NCI-H460 (cell line): ENCODE measurements at regions not wholly inside any gene's neighbourhood (a gene's known extent, or its start where the extent isn't known, plus 50 kb on each side); places are given as distances from the start of the nearest gene placed in this dataset.

Experiments
- DNase-seq: peaks from one replicate; pipeline ENCODE4 v3.0.0-alpha.2; 2016; ENCODE audit warnings: low read depth; ENCODE audit errors: extremely low read depth

DNA sequence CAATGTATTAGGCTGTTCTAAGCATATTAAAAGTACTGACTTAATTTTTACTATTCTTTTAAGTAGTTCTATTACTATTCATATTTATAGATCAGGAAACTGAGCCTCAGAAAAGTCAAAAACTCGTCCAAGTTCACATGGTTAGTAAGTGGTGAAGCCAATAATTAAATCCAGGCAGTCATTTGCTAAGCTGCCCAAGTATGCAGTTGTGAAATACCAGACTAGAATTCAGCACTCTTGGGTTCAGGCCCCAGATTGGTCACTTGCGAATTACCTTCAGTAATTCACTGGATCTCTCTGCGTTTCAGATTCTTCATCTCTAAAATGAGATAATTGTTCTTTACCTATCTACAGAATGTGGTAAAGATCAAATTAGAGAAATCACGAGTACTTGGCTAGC lies 161.9 kb upstream of the CADPS start:
- DNase-seq, result no peak

DNA sequence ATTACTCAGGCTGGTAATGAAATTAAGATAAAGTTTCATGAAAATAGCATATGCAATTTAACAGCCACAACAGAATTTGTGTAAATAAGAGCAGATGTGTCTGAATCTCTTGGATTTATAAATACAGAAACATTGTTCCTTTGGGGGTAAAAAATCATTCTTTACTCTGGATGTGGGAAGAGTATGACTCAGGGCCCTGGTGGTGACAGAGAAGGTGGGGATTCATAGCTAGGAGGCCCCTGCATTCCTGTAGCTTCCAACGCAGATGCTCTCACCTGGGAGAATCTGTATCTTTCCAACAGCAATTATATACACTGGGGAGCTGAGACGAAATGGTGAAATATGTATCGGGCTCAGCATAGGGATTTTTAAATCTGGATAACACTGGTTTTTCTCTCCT lies 167.6 kb upstream of the CADPS start:
- DNase-seq, result no peak

DNA sequence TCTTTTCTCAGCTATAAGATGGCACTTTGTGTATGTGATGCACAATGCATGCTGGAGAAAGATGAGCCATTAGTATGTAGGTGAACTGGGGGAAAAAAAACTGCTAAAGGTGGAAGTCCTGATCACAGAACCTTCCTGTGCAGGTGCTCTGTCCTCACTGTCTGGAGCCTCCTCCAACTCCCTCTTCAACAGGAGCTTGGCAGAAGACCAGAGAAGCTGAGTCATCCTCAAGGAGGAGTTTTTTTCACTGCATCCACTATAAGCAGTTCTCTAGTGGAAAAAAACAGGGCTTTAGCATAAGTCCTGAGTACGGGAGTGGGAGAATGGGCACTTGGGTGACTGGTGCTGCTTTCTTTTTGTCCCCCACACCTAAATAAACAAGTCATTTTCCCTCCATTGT lies 168.4 kb upstream of the CADPS start:
- no peak for DNase-seq

DNA sequence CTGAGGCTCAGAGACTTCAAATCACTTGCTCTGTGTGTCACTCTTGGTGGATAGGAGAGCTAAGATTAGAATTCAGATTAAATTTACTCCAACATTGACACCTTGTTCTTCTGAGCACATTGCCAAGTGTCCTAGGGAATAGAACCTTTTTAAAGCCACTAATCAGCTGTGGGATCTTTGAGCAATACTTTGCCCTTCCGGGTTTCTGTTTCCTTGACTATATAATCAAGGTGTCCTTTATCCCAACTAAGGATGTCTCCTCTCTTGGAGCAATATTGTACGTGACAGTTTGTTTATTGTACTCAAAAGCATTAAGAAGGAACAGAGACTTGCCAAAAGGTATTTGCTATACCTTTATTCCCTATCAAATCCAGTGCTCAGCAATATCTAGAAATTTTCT lies 170.9 kb upstream of the CADPS start:
- no peak for DNase-seq

DNA sequence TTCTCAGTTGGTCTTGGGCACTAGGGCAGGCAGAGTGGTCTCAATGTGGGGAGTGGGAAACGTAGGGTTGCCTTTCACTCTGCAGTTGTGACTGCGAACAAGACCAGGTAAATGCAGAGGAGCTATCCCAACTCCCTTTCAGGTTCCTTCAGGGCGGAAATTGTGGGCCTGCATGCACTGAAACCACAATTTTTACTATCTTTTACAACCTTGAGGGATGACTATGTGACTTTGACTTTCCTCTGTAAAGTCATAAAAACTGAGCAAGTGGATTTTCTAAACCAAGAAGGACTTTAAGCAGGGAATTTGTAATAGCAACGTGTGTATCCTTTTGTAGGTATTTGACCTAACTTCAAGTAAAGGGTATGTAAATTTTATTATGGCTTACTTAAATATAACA lies 171.4 kb upstream of the CADPS start:
- no peak for DNase-seq

DNA sequence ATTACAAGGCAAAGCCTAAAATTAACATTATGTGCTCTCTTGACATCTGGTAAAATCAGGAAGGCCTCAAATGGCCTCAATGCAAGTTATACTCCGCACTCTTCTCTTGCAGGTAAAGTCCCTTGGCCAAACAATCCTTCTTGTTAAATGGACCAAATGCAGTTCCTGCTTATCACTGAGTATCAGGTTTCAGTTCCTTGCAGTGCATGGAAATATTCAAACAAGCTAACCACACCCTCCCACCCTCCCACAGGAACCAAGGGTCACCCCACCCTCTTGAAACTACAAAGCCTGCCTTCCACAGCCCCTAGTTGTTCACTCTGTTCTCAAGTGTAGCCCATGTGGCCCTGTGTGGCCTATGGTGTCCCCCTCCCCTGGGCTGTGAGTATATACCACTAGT lies 171.9 kb upstream of the CADPS start:
- DNase-seq, result no peak

DNA sequence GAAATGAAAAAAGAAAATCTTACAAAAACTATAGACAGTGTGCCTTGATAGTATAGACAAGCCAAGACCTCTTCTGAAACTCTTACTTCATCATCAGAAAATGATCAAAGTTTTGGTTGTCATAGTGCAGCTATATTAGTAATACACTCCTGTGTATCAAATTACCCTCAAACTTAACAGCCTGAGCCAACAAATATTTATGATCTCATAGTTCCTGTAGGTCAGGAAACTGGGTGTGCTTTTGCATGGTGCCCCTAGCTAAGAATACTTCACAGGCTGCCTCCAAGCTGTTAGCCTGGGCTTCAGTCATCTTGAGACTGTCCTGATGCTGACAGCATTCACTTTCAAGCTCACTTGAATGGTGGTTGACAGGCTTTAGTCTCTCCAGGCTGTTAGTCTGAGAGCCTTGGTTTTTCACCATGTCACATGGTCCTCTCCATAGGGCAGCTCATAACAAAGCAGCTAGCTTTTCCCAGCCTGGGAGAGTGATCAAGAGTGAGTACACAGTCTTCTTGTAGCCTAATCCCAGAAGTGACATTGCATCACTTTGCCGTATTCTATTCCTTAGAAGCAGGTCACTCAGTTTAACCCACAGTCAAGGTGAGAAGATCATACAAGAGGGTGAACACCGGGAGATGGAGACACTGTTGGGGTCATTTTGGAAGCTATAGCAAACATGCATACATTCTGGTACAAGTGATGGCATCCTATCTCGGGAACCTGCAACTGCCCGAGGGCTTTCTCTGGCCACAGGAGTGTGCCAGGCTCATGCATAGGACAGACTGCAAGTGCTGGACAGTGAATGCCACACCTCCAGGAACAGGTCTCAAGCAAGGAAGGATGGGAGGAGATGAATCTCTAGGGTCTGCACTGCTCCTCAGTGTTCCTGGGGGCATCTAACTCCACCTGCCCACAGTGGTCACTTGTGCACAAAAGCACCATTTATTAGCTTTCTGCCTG lies 173.4 kb upstream of the CADPS start:
- no peak for DNase-seq

DNA sequence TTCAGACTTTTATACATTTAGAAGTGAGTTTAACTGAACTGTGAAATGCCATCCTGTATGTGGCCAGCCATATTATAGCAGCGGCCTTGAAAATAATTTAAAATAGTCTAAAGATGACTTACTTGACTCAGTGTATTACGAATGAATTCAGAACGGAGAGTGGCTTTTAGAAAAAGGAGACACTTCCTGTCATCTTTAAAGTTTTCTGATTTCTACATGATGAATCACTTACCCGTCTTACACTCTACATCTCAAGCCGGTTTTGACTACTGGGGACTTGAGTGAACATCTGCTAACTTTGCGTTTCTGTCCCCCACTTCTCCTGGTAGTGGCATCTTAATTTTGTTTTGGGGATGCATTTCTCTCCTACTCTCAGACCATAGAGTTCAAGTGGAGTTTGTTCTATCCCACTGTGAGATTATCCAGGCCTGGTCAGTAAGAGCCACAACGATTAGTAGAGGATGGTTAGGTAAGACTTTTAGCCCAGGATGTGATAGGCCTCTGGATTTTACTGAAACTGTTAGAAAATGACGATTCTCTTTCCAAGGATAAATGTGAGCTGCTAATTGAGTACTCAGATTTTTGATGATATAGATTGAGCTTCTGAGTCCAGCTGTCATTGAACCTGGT lies 175.4 kb upstream of the CADPS start:
- no peak for DNase-seq

DNA sequence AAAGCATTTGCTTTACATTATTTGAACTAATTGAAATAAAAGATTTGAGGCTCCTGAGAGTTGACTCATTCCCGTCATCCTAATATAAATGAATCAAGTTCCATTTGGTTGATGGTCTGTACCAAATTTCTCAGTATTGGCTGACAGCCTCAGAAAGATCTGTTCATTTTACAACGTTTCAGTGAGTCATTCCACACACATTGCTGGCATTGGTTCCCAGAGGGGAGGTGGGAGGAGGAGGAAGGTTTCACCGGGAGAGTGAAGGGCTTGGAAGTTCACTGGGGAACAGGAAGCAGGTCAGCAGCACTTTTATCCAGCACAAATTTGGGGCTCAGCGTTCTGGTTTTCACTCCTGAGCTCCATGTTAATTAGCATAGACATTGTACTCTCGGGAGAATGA lies 176.7 kb upstream of the CADPS start:
- DNase-seq, result no peak

DNA sequence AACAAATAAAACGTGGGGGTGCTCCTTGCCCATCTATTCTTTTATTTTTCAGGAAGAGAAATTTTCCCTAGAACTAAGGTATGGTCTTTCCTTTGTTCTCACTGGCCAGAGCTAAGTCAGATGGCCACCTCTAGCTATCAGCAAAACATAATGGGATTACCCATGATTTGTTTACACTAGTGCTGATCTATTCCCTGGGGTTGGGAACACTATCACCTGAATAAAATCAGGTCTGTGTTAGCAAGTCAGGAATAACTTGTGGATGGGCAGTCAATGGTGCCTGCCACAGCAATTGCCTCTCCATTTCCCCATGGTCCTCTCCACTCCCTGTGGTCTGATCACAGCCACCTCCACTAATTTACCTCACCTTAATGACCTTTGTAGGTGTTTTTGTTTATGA lies 181.7 kb upstream of the CADPS start:
- DNase-seq, result no peak

DNA sequence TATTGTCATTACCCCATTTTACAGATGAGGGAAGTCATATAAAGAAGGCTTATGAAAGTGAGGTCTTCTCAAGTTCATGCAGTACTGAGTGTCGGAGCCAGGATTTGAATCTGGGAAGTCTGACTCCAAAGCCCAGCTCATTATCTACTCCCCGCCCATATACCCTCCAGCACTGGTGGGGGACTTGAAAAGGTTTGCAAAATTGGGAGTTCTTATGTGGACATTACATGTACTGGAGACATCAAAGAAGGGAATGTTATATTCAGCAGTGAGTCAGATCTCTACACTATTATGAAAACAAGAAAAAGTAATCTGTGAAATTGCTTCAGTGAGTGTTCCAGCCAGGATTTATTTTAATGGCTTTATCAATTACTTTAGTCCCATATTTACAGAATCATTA lies 185.2 kb upstream of the CADPS start:
- DNase-seq, result no peak

DNA sequence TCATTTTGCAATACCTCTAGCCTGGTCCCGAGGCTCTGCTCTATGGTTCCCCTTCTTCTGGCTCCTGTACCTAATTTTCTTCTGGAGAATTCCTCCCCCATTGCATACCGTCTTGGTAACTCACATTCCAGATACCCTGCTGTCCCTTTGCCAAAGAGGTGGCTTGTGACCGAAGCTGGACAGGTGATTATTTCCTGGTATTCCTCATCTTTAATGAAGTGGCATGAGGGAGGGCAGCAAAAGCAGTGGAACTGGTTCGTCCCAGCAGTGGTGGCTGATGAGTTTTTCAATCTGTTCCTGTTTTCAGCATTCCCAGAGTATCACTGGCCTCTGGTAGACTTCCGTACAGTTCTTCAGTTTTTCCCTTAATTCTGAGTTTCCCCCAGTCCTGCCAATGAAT lies 186.2 kb upstream of the CADPS start:
- DNase-seq, result no peak

DNA sequence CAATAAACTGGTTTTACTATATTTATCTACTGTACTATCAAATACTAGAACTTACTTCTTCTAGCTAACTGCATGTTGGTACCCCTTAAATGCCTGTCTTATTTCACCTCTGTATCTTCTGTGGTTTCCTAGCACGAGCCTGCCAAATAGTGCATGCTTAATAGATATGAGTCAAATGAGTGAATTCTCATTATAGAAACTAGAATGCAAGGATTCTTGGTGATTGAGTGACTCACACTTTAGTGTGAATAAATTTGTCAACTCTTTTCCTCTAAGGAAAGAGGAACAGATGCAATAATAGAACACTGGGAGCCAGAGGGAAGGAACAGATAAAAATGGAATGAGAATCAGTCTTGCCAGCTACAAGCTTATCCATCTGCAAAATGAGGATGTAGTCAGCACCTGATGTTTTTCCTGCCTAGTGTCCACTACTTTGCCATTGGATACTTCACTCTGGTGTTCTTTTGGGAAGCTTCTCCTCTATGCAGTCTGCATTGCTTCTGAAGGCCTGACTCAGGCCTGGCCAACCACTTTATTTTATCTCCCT lies 189.1 kb upstream of the CADPS start:
- no peak for DNase-seq

DNA sequence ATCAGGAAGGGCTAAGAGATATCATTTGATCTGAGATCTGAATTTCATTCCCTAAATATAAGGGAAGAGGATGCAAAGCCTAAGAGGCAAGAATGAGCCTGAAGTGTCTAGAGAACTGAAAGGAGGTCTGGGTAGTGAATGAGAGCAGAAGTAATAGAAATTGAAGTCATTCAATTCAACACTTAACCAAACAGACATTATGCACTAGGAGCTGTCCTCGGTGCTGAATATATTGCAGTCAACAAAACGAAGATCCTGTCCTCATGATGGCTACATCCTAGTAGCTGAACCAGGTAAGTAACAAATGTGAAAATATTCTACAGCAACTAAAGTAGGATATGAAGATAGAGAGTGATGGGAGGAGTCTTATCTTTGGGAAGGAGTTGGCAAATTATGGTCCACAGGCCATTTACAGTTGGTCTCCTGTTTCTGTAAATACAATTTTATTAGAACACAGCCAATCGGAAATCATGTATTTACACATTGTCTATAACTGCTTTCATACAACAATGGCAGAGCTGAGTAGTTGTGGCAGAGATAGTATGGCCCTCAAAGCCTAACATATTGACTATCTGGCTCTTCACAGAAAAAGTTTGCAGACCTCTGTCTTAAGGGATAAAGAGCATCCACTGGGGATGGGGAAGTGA lies 192.9 kb upstream of the CADPS start:
- peak; percentile 19 for DNase-seq

DNA sequence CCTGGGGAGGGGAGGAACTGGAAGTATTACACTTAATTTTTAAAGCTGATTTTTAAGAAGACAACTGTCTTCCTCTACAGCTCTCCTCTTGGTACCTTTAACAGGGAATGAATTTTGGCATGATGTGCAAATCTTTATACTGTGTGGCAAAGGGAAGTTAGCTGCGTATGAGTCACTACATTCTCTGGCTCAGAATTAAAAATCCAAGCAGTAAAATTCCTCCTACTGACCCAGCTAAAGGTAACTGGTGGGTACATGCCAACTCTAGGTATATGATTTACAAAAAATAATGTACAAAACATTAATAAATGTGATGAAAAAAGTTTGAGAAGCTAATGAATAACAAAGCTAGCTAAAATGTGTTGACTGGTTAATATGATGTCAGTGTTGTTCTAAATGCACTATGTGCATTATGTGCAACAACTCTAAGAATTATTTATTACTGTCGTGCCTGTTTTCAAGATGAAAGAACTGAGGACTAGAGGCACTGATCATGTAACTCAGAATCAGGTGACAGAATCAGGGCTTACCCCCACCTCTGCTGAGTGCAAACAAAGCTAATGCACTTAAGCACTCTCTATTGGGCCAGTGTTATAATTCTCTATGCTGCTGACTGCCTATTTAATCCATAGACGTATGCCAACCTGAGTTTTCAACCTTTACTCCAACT lies 194.7 kb upstream of the CADPS start:
- no peak for DNase-seq

DNA sequence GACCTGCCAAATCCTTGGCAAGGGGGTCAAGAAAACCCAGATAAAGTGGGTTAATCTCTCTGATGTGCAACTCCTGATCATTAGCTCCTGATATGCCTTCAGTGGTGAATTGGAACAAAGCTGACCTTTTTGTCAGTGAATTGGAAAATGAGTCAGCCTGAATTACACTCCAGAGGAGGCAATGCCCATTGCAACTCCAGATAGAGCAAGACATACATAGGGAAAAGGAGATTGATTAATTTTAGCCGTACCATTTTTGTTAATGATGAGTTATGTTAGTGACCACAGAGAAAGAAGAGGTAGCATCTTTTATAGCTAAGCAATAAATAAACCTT lies 195.2 kb upstream of the CADPS start:
- no peak for DNase-seq

DNA sequence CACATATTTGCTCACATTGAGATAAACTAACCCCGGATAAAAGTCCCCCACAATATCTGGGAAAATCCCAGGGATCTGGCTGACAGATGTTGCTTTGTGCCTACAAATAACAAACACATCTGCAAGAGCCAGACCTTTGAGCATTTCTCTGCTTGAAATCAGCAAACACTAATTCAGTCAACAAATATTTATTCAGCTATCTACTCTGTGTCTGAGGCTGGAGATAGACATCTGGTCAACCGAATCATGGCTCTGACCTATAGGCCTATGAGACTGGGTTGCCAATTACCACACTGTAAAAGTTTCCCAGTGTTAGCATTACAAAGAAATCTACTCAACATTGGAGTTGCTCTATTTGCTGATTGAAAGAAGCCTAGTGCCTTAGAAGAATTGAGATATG lies 201.1 kb upstream of the CADPS start:
- no peak for DNase-seq

DNA sequence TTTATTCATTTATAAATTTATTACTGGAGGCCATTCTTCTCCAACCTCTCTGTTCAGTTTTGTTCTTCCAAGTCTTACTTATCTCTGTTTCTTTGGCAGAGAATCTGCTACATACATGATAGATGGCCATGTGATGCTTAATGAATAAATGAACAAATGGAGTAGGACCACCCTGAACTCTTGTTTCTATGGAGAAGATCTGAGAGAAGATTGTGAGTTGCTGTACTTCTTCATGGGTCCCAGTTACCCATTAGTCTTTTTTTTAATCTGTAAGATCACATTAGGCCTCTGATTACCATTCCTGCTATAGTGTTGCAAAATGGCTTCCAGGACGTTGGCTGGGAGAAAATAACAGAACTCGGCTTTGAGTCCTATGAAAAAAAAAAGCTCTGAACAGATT lies 191.9 kb upstream of the SYNPR start:
- no peak for DNase-seq

DNA sequence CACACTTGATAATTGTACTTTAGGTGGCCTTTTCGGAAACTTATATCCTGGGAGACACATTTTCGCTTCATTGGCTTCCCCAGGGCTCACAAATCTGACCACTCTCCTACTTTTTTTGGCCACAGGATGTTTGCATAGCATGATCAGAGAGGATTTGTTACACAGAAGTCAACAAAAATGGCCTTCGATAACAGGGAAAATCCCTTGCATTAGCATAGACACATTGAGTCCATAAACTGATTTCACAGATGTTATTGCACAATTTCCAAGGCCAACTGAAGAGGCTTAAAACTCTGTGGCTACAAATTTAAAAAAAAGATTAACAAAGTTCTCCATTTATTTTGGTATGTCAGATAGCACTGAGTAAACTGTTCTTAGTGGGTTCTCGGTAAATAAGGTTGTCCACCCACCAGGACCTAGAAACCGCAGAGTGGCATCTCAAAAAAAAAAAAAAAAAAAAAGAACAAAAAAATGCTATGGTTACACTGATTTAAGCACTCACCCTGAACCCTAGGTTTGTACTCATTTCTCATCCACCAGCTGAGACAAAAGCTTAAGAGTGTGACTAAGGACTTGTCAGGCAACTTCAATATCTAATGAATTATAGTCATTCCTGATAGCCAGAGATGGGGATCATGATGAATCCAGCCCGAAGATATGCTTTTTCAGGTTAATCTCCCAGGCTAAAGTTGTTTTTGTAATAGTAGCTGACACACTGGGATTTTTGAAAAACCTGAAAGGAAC lies 188.9 kb upstream of the SYNPR start:
- no peak for DNase-seq

DNA sequence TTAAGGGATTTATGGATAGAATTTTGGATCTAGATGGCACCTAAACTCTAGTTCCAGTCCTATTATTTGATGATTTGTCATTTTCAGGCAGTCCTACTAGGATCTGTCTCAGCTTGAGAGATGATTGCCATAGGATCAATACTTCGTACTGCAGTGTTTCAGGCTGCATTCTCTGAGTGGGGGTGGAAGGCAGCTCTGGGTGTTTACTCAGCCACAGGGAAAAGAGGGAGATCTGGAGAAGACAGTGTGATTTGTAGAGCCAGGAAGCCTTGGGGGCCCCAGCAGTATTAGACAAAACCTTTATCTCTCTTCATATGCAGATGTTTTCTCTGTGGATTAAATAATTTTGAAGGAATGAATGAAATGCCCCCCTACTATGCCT lies 188.4 kb upstream of the SYNPR start:
- no peak for DNase-seq

DNA sequence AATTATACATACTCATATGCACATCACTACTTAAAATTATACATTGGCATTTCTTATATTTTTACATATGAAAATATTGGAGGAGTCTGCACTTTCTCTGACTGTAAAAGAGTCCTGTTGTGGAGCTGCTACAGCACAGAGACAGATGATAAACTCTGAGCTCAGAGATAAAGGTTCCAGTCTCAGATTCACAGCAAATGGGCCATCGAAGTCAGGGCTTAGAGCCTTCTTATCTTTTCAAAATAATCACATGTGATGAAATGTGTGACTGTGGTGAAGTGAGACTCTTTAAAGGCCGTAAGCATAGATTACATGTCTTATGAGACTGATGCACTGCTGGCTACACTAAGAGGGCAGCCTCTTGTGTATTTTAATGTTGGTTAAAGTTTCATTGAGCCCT lies 187.5 kb upstream of the SYNPR start:
- no peak for DNase-seq
